Smooth muscle cell (in vitro differentiated cells): ENCODE measurements at regions not wholly inside any gene's neighbourhood (a gene's known extent, or its start where the extent isn't known, plus 50 kb on each side); places are given as distances from the start of the nearest gene placed in this dataset.
"Not testable (repeated sequence)": the region's sequence is repeated elsewhere in the genome, so short reads cannot be mapped to it uniquely, and the experiment has no call there.

Experiments used
- DNase-seq: peaks from one replicate; lab custom pipeline; 2025; ENCODE audit not compliant: unreplicated experiment; lab: John Stamatoyannopoulos, UW
- H2AFZ ChIP-seq: fragments of 200-600 bp; sonication (generic); 2 replicates; pipeline ENCODE4 v1.6.0; 2016; ENCODE audit warnings: antibody characterized with exemption, low read depth, mild to moderate bottlenecking
- H3F3A ChIP-seq: fragments of 200-600 bp; sonication (generic); 2 replicates; pipeline ENCODE4 v1.6.0; 2017; ENCODE audit warnings: antibody characterized with exemption, low read depth
- H3K27ac ChIP-seq: fragments of 200-600 bp; sonication (generic); 2 replicates; pipeline ENCODE4 v1.5.1; 2016; ENCODE audit warnings: low read depth, mild to moderate bottlenecking
- H3K27me3 ChIP-seq: fragments of 200-600 bp; sonication (generic); 2 replicates; pipeline ENCODE4 v1.6.1; 2016; ENCODE audit warnings: low read depth, mild to moderate bottlenecking
- H3K36me3 ChIP-seq: fragments of 200-600 bp; sonication (generic); 2 replicates; pipeline ENCODE4 v1.5.1; 2016; ENCODE audit warnings: low read depth
- H3K4me1 ChIP-seq: fragments of 200-600 bp; sonication (generic); 2 replicates; pipeline ENCODE4 v1.5.1; 2016; ENCODE audit warnings: low read depth
- H3K4me2 ChIP-seq: fragments of 200-600 bp; sonication (generic); 2 replicates; pipeline ENCODE4 v1.6.0; 2016; ENCODE audit warnings: mild to moderate bottlenecking
- H3K4me3 ChIP-seq: fragments of 200-600 bp; sonication (generic); 2 replicates; pipeline ENCODE4 v1.5.1; 2016; ENCODE audit warnings: mild to moderate bottlenecking
- H3K79me2 ChIP-seq: fragments of 200-600 bp; sonication (generic); 2 replicates; pipeline ENCODE4 v1.6.0; 2016; ENCODE audit warnings: low read depth, mild to moderate bottlenecking
- H3K9ac ChIP-seq: fragments of 200-600 bp; sonication (generic); 2 replicates; pipeline ENCODE4 v1.6.0; 2016; ENCODE audit warnings: low read depth
- H3K9me3 ChIP-seq: fragments of 200-600 bp; sonication (generic); replicated peaks from 2 replicates; pipeline ENCODE4 v1.5.1; 2016; ENCODE audit warnings: low read depth
- H4K20me1 ChIP-seq: fragments of 200-600 bp; sonication (generic); 2 replicates; pipeline ENCODE4 v1.6.0; 2016; ENCODE audit warnings: low read depth
- WGBS: methylation state at CpG from one replicate; pipeline ENCODE4 v1.1.7; 2016; ENCODE audit warnings: low lambda C conversion rate; 5-methylcytosine and 5-hydroxymethylcytosine counted together
- TF ChIP-seq, protein P1 (sequence below): fragments of 200-600 bp; sonication (generic); IDR thresholded peaks from 2 replicates; pipeline ENCODE4 v1.5.1; 2017; ENCODE audit warnings: borderline replicate concordance, mild to moderate bottlenecking, antibody characterized with exemption; ENCODE audit not compliant: insufficient read depth, poor library complexity, severe bottlenecking

DNA sequence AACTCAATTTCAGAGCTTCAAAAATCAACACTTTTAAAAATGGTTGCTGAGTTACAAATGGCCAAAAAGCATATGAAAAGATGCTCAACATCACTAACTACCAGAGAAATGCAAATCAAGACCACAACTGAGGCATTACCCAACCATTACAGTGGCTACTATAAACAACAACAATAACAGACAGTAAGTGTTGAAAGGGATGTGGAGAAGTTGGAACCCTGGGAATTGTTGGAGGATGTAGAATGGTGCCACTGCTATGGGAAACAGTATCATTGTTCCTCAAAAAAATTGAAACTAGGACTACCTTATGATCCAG lies 173.3 kb upstream of the SPRED2 start:
- H3K27ac ChIP-seq = no peak overlapping the region
- no peaks in the 10 kb centered on the region for H3K36me3 ChIP-seq
- H3K27me3 ChIP-seq = peaks cover 2% of the 10 kb centered on the region
- H3K4me1 ChIP-seq = no peaks in the 10 kb centered on the region
- no peak for DNase-seq
- H3F3A ChIP-seq = no peaks in the 10 kb centered on the region
- TF ChIP-seq, protein P1, sequence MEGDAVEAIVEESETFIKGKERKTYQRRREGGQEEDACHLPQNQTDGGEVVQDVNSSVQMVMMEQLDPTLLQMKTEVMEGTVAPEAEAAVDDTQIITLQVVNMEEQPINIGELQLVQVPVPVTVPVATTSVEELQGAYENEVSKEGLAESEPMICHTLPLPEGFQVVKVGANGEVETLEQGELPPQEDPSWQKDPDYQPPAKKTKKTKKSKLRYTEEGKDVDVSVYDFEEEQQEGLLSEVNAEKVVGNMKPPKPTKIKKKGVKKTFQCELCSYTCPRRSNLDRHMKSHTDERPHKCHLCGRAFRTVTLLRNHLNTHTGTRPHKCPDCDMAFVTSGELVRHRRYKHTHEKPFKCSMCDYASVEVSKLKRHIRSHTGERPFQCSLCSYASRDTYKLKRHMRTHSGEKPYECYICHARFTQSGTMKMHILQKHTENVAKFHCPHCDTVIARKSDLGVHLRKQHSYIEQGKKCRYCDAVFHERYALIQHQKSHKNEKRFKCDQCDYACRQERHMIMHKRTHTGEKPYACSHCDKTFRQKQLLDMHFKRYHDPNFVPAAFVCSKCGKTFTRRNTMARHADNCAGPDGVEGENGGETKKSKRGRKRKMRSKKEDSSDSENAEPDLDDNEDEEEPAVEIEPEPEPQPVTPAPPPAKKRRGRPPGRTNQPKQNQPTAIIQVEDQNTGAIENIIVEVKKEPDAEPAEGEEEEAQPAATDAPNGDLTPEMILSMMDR = no peak
- no peaks in the 10 kb centered on the region for H3K79me2 ChIP-seq
- H3K4me2 ChIP-seq = no peak overlapping the region
- H2AFZ ChIP-seq = no peak overlapping the region
- H4K20me1 ChIP-seq = no peaks in the 10 kb centered on the region
- no peaks in the 10 kb centered on the region for H3K9me3 ChIP-seq
- H3K9ac ChIP-seq = no peak overlapping the region
- no peak overlapping the region for H3K4me3 ChIP-seq

DNA sequence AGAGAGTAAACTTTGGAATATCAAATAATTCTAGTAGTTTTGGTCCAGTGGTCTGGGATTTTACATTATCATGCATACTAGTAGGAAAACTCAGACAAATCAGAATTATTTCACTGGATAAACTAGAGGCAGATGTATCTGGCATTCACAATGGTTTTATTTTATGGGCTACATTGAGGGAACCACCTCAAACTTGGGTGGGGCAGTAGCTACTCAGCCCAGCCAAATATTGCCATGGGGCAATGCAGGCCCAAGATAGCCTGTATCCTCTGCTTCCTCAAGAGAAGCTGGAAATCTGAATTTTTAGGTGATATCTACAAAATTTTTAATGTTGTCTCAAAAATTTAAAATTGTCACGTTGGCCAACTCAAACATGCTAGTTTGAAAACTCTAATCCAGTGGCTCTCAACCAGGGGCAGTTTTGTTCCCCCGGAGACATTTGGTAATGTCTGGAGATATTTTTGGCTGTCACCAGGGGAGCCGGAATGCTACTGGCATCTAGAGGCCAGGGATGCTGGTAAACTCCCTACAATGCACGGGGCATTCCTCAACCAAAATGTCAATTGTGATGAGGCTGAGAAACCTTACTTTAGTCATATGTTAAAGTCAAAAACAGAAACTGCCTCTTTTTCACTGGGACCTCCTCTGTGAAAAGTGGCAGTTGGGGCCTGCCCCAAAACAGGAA lies 172.8 kb upstream of the SPRED2 start:
- no peak for DNase-seq
- no peaks in the 10 kb centered on the region for H4K20me1 ChIP-seq
- H3K79me2 ChIP-seq = no peaks in the 10 kb centered on the region
- H3F3A ChIP-seq = no peaks in the 10 kb centered on the region
- H3K36me3 ChIP-seq = no peaks in the 10 kb centered on the region
- WGBS = 93% methylated on average over 4 of the region's 4 CpGs
- no peaks in the 10 kb centered on the region for H3K9me3 ChIP-seq
- H2AFZ ChIP-seq = no peak overlapping the region
- no peak overlapping the region for H3K9ac ChIP-seq
- H3K4me2 ChIP-seq = no peak overlapping the region
- peaks cover 2% of the 10 kb centered on the region for H3K27me3 ChIP-seq
- no peak overlapping the region for H3K4me3 ChIP-seq
- TF ChIP-seq, protein P1 = no peak
- H3K4me1 ChIP-seq = no peaks in the 10 kb centered on the region
- H3K27ac ChIP-seq = no peak overlapping the region

DNA sequence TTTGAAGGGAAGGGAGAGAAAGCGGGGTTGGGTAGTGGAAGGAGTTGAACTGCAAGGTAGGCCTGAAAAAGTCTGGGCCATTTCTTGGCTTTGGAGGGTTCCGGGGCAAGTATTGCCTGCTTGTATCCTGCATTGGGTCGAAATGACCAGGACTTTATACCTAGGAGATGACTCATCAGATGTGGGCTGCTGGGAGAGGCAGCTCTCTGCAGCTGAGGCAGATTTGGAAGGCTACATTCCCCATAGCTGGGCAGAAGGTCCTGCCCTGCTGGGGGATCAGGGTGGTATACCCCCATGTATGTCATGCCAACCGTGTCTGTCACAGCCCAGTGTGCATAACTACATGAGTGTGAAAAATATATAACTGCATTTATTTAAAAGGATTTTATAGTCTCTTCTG lies 171.8 kb upstream of the SPRED2 start:
- Histone ChIP-seq H3K4me1 (no peaks in the 10 kb centered on the region), H2AFZ (no peak overlapping the region), H3K4me3 (no peak overlapping the region), H3K9me3 (no peaks in the 10 kb centered on the region), H3K79me2 (no peaks in the 10 kb centered on the region), H3K27me3 (peaks cover 2% of the 10 kb centered on the region), H4K20me1 (no peaks in the 10 kb centered on the region), H3K27ac (no peak overlapping the region), H3F3A (no peaks in the 10 kb centered on the region), H3K36me3 (no peaks in the 10 kb centered on the region), H3K9ac (no peak overlapping the region), H3K4me2 (no peak overlapping the region)
- DNase-seq = no peak
- 75% methylated on average over 4 of the region's 4 CpGs for WGBS
- TF ChIP-seq, protein P1 = no peak

DNA sequence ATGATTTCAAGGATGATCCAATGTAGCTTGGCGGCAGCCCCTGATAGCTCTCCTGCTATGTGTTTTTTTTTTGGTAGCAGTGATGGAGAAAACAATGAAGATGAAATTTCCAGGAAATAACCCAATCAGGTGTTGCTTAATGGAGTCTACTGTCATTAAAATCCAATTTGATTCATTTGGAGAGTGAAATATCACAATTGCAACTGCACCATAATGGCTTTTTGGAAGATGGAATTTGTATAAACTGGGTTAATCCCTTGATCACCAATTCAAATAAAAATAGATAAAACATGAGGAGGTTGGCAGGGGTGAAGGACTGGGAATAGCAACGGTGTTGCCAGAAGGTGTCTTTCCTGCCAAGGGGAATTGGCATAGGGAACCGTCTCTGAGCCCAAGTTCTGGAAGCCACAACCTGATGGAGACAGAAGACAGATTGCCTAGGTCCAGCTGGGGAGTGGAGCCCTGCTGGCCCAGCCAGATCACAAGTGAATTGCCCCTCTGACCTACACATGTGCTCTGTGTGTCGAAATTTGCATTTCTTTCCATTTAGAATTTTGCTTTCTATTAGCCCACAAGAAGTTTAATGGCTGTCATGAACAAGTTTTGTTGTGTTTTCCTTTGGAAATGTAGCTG lies 170.3 kb upstream of the SPRED2 start:
- no peak overlapping the region for H2AFZ ChIP-seq
- H3K27me3 ChIP-seq = no peaks in the 10 kb centered on the region
- no peaks in the 10 kb centered on the region for H3F3A ChIP-seq
- H3K9me3 ChIP-seq = no peaks in the 10 kb centered on the region
- no peak overlapping the region for H3K4me3 ChIP-seq
- TF ChIP-seq, protein P1 = no peak
- no peaks in the 10 kb centered on the region for H4K20me1 ChIP-seq
- WGBS = 93% methylated on average over 4 of the region's 4 CpGs
- no peak for DNase-seq
- no peaks in the 10 kb centered on the region for H3K79me2 ChIP-seq
- no peaks in the 10 kb centered on the region for H3K4me1 ChIP-seq
- H3K4me2 ChIP-seq = no peak overlapping the region
- H3K36me3 ChIP-seq = no peaks in the 10 kb centered on the region
- no peak overlapping the region for H3K9ac ChIP-seq
- no peak overlapping the region for H3K27ac ChIP-seq

DNA sequence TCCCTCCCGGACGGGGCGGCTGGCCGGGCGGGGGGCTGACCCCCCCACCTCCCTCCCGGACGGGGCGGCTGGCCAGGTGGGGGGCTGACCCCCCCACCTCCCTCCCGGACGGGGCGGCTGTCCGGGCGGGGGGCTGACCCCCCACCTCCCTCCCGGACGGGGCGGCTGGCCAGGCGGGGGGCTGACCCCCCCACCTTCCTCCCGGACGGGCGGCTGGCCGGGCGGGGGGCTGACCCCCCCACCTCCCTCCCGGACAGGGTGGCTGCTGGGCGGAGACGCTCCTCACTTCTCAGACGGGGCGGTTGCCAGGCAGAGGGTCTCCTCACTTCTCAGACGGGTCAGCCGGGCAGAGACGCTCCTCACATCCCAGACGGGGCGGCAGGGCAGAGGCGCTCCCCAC lies 168.5 kb upstream of the SPRED2 start:
- not testable (repeated sequence) for H3K9ac ChIP-seq, H3K27ac ChIP-seq, DNase-seq, H3K27me3 ChIP-seq, H3K4me2 ChIP-seq, H3K4me3 ChIP-seq, H3K36me3 ChIP-seq, H3K9me3 ChIP-seq, H3K4me1 ChIP-seq, H4K20me1 ChIP-seq, H3F3A ChIP-seq, H2AFZ ChIP-seq, H3K79me2 ChIP-seq
- 96% methylated on average over 7 of the region's 33 CpGs for WGBS
